ENCODE measurements at regions not wholly inside any gene's neighbourhood (a gene's known extent, or its start where the extent isn't known, plus 50 kb on each side); places are given as distances from the start of the nearest gene placed in this dataset.

DNA sequence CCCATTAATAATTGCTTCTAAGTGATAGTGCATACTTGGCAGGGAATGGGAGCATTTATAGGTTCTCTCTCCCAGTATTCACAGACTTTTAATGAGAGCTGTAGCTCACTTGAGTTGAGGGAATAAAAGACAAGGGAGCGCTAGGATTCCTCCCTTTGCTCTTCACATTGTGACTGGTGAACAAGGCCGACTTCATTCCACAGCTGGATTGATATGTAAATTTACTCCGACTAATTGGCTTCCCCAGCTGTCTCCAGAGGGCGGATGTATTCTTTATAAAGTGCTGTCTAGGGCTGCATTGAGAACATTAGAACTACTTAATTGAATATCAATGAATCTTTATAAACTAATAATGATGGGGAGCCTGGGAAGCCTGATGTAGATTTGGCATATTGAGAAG, 63.4 kb downstream of the GPR50 start:
- ChIA-PET CTCF (interaction anchor here (0.6 kb wide), 1 partner anchor 904 kb away, joined by 3 read pairs; no protein-coding TSS in a partner anchor), POLR2A (ENCODE audit: low non-redundant PET) (no interaction called here)
- no peak for DNase-seq (ENCODE audit: low spot score)
- TF ChIP-seq, protein P1, sequence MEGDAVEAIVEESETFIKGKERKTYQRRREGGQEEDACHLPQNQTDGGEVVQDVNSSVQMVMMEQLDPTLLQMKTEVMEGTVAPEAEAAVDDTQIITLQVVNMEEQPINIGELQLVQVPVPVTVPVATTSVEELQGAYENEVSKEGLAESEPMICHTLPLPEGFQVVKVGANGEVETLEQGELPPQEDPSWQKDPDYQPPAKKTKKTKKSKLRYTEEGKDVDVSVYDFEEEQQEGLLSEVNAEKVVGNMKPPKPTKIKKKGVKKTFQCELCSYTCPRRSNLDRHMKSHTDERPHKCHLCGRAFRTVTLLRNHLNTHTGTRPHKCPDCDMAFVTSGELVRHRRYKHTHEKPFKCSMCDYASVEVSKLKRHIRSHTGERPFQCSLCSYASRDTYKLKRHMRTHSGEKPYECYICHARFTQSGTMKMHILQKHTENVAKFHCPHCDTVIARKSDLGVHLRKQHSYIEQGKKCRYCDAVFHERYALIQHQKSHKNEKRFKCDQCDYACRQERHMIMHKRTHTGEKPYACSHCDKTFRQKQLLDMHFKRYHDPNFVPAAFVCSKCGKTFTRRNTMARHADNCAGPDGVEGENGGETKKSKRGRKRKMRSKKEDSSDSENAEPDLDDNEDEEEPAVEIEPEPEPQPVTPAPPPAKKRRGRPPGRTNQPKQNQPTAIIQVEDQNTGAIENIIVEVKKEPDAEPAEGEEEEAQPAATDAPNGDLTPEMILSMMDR (conservative IDR thresholded peaks at IDR 0.05; ENCODE audit: low read depth), result no peak
- H3K27ac ChIP-seq, result no peak overlapping the region

DNA sequence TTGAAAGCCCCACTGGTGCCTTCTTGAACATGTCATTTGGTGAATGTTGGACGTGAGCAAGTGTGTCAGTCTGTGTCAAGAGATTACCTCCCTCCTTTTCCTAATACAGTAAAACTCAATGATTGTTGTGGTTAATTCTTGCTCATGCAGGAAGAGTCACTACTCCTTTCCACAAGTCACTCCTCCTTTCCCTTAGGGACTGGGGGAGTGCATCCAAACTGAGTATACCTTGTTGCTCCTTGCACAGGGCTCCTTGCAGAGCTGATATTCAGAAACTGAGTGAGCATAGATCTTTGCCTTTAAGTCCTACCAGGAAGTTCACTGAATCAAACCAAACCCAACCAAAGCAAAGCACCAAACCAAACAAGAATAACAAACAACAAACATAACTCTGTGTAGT, 63.9 kb downstream of the GPR50 start:
- POLR2A ChIA-PET (ENCODE audit: low non-redundant PET), result no interaction called here
- CTCF ChIA-PET, result no interaction called here

DNA sequence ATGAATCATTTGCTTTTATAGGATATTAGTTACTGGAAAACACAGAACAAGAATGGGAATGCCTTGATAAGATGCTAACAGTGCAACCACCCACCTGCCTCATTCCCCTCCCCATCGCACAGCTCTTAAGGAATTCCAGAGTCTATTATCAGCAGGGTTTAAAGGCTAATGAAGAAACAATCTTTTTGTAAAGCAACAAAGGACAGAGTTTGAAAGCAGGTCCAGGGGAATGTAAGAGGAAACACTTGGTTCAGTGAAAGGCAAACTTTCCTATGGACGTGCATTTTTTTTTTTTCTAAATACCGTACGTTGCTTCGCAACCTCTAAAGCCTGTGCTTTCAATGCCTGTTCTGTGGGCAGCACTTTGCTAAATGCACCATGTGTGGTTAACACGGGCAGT, 92.5 kb downstream of the GPR50 start:
- H3K27ac ChIP-seq, result no peak overlapping the region
- DNase-seq (ENCODE audit: low spot score), result no peak
- TF ChIP-seq, protein P1 (conservative IDR thresholded peaks at IDR 0.05; ENCODE audit: low read depth), result no peak
- POLR2A ChIA-PET (ENCODE audit: low non-redundant PET), result no interaction called here
- CTCF ChIA-PET, result no interaction called here

More for the DNA sequence above, 63.9 kb downstream of the GPR50 start:
- no peak for DNase-seq (ENCODE audit: low spot score)
- TF ChIP-seq, protein P1 (conservative IDR thresholded peaks at IDR 0.05; ENCODE audit: low read depth), result no peak
- H3K27ac ChIP-seq, result no peak overlapping the region

DNA sequence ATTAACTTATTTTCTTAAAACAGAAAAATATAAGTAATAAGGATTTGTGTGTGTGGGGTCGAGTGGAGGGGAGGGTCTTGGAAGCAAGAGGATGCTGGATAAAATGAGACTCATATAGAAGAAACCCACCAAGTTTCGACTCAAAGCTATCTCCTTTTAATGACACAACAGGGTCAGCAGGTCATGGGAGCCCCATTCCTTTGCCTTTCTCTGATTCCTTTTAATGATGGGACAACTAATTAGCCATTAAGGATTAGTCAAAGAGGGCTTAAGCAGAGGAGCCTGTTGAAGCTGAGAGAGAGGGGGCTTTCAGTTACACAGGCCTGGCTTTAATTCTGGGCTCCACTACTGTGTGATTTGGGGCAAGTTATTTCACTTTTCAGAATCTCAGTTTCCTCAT, 102.8 kb downstream of the GPR50 start:
- no peak for DNase-seq (ENCODE audit: low spot score)
- no peak overlapping the region for H3K27ac ChIP-seq
- TF ChIP-seq, protein P1 (conservative IDR thresholded peaks at IDR 0.05; ENCODE audit: low read depth), result no peak
- ChIA-PET CTCF (no interaction called here), POLR2A (ENCODE audit: low non-redundant PET) (no interaction called here)

DNA sequence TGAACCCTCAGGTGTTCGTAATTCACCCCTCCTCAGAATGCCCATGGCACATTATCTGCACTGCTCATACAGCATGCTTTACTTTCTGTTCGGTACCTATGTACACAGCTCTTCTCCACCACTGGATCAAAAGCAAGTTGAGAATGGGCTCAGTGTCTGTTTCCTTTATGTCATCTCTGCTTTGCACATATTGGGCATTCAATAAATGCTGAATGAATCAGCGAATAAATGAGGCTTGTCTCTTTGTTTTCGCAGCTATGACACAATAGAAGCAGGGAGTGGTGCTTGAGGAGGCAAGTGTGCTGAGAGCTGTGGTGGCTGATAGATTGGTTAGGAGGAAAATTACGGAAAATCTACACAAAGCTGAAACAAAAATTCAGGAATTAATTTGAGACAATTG, 109.1 kb upstream of the VMA21 start:
- no peak for DNase-seq (ENCODE audit: low spot score)
- ChIA-PET POLR2A (ENCODE audit: low non-redundant PET) (no interaction called here), CTCF (interaction anchor here (0.7 kb wide), 1 partner anchor 425 kb away, joined by 3 read pairs; no protein-coding TSS in a partner anchor)
- TF ChIP-seq, protein P1 (conservative IDR thresholded peaks at IDR 0.05; ENCODE audit: low read depth), result no peak
- no peak overlapping the region for H3K27ac ChIP-seq

DNA sequence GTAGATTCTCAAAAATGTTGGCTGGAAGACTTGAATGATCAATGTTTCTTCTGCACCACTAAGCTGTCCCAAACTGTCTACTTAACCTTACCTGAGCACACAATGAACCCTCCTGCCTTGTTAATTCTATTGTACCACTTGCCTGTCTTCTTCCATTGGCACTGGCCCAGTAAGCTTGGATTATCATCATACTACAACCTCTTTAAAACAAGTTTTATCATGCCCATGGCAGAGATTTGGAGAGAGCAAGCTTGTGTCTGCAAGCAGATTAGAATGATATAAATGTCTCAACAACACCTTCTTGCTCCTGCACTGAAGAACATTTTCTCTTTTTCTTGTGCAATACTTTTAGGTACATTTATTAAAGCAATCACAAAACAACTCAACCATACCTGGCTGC, 74.0 kb upstream of the VMA21 start:
- no peak overlapping the region for H3K27ac ChIP-seq
- CTCF ChIA-PET, result no interaction called here
- POLR2A ChIA-PET (ENCODE audit: low non-redundant PET), result no interaction called here
- TF ChIP-seq, protein P1 (conservative IDR thresholded peaks at IDR 0.05; ENCODE audit: low read depth), result no peak
- no peak for DNase-seq (ENCODE audit: low spot score)

DNA sequence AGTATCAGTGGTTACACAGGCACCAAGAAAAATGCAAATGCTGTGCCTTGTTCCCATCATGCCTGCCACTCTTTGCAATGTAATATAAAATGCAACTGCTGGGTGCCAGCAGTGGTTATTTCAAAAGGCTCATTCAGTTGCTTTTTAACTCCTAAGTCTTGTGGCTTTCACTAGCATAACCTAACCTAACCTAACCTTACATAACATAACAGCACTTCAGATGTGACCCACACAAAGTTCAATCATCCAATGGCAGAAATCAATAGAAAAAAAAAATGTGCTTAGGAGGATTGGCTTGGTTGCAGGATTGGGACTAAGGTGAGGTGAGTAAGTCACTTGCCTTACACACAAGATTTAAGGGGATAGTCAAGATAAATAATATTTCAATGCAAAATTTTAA, 60.2 kb upstream of the VMA21 start:
- CTCF ChIA-PET, result no interaction called here
- TF ChIP-seq, protein P1 (conservative IDR thresholded peaks at IDR 0.05; ENCODE audit: low read depth), result no peak
- POLR2A ChIA-PET (ENCODE audit: low non-redundant PET), result no interaction called here
- no peak for DNase-seq (ENCODE audit: low spot score)
- H3K27ac ChIP-seq, result no peak overlapping the region

Measured in RWPE1 (cell line).